Fibroblast of lung (primary cell): ENCODE measurements at regions not wholly inside any gene's neighbourhood (a gene's known extent, or its start where the extent isn't known, plus 50 kb on each side); places are given as distances from the start of the nearest gene placed in this dataset.
A peak's percentile ranks its signal among the peaks of the same experiment; 100 is the strongest.

Source experiments
- DNase-seq, 2 donors: peaks; one replicate each; pipeline versions ENCODE4 v3.0.0 to v3.0.0-alpha.2; 2010; ENCODE audit warnings: low read depth in 2 of 2
- H2AFZ ChIP-seq: 2 replicates; pipeline ENCODE4 v1.5.1; 2012; ENCODE audit warnings: low read length, control low read depth, inconsistent platforms
- H3K27ac ChIP-seq: 2 replicates; pipeline ENCODE4 v1.5.1; 2011; ENCODE audit warnings: low read length, control low read depth; ENCODE audit not compliant: insufficient read depth
- H3K27me3 ChIP-seq: 2 replicates; pipeline ENCODE4 v1.5.1; 2011; ENCODE audit warnings: mild to moderate bottlenecking, low read length; ENCODE audit not compliant: control insufficient read depth, insufficient read depth
- H3K36me3 ChIP-seq: 2 replicates; pipeline ENCODE4 v1.5.1; 2011; ENCODE audit warnings: low read length; ENCODE audit not compliant: control insufficient read depth, insufficient read depth
- H3K4me1 ChIP-seq: 2 replicates; pipeline ENCODE4 v1.5.1; 2011; ENCODE audit warnings: low read length; ENCODE audit not compliant: control insufficient read depth, insufficient read depth; ENCODE audit errors: extremely low read depth
- H3K4me2 ChIP-seq: 2 replicates; pipeline ENCODE4 v1.5.1; 2011; ENCODE audit warnings: low read length, control low read depth; ENCODE audit not compliant: insufficient read depth; ENCODE audit errors: extremely low read depth
- H3K4me3 ChIP-seq, 4 experiments: fragments of 200-600 bp in 1 of 4; sonication (generic) in 1 of 4; replicated peaks in 1 of 4; 2 replicates each; pipeline ENCODE4 v1.5.1; 2011 to 2016; ENCODE audit warnings: low read length in 4 of 4, low read depth in 3 of 4, mild to moderate bottlenecking in 3 of 4, control low read depth in 2 of 4, inconsistent platforms in 1 of 4, mixed read lengths in 1 of 4; ENCODE audit not compliant: insufficient read depth in 1 of 4; ENCODE audit errors: control extremely low read depth in 1 of 4
- H3K79me2 ChIP-seq: 2 replicates; pipeline ENCODE4 v1.5.1; 2012; ENCODE audit warnings: mild to moderate bottlenecking, low read length, inconsistent platforms; ENCODE audit not compliant: control insufficient read depth, insufficient read depth
- H3K9ac ChIP-seq: 2 replicates; pipeline ENCODE4 v1.5.1; 2011; ENCODE audit warnings: mild to moderate bottlenecking, low read length, control low read depth; ENCODE audit not compliant: insufficient read depth
- H3K9me3 ChIP-seq: 2 replicates; pipeline ENCODE4 v1.5.1; 2012; ENCODE audit warnings: low read depth, low read length; ENCODE audit not compliant: control insufficient read depth, insufficient read depth
- H4K20me1 ChIP-seq: 2 replicates; pipeline ENCODE4 v1.5.1; 2011; ENCODE audit warnings: low read length; ENCODE audit not compliant: control insufficient read depth, insufficient read depth; ENCODE audit errors: extremely low read depth
- EZH2 ChIP-seq: IDR thresholded peaks from 2 replicates; pipeline ENCODE4 v1.5.1; 2012; ENCODE audit warnings: low read length, control low read depth, mild to moderate bottlenecking; ENCODE audit errors: missing control alignments
- TF ChIP-seq, protein P1 (sequence below), 2 donors: IDR thresholded peaks in 1 of 2; conservative IDR thresholded peaks in 1 of 2; 1 replicate in 1 of 2; 2 replicates in 1 of 2; pipeline ENCODE4 v1.5.1; 2011 to 2012; ENCODE audit warnings: low read length in 2 of 2, control low read depth in 1 of 2, inconsistent platforms in 1 of 2, low read depth in 1 of 2, mild to moderate bottlenecking in 1 of 2

DNA sequence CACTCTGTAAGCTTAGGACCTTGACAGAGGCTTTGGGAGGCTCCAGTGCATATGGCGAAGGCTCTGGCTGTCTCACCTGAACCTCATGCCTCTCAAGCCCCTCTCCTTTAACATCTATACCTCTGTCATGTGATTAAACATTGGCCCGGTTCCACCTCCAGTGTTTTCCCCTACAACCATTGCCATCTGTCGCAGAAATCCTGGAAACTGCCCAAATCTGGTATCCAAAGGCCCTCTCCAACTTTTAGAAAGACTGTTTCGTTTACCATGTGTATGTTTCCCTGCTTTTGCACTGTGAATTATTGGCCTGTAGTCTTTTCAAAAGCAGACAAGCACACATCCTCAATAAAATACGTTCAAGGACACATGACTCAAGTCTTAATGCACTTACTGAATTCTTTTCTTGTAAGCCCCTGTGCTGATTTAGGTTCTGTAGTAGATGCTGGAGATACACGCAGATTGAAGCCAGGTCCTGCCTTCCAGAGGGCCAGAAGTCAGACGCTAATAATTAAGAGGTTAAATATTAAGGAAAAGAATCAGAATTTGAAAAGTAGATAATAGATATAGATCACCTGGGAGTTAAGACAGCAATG lies 386.4 kb upstream of the SLC14A2 start:
- Histone ChIP-seq H3K36me3 (no peaks in the 10 kb centered on the region), H3K4me2 (no peak overlapping the region), H2AFZ (no peak overlapping the region), H3K27ac (no peak overlapping the region), H3K4me1 (peaks cover 6% of the 10 kb centered on the region), H3K4me3 (no peak overlapping the region), H3K9ac (no peak overlapping the region), H3K9me3 (no peaks in the 10 kb centered on the region), H3K27me3 (no peaks in the 10 kb centered on the region), H4K20me1 (no peaks in the 10 kb centered on the region), H3K79me2 (no peaks in the 10 kb centered on the region)
- TF ChIP-seq, protein P1, sequence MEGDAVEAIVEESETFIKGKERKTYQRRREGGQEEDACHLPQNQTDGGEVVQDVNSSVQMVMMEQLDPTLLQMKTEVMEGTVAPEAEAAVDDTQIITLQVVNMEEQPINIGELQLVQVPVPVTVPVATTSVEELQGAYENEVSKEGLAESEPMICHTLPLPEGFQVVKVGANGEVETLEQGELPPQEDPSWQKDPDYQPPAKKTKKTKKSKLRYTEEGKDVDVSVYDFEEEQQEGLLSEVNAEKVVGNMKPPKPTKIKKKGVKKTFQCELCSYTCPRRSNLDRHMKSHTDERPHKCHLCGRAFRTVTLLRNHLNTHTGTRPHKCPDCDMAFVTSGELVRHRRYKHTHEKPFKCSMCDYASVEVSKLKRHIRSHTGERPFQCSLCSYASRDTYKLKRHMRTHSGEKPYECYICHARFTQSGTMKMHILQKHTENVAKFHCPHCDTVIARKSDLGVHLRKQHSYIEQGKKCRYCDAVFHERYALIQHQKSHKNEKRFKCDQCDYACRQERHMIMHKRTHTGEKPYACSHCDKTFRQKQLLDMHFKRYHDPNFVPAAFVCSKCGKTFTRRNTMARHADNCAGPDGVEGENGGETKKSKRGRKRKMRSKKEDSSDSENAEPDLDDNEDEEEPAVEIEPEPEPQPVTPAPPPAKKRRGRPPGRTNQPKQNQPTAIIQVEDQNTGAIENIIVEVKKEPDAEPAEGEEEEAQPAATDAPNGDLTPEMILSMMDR (conservative IDR thresholded peaks at IDR 0.05 in 1 of 2, IDR thresholded peaks at IDR 0.05 in 1 of 2; ENCODE audit: low read depth in 1 of 2, low read length in 2 of 2) = no peak
- no peak for TF ChIP-seq EZH2
- no peak for DNase-seq

DNA sequence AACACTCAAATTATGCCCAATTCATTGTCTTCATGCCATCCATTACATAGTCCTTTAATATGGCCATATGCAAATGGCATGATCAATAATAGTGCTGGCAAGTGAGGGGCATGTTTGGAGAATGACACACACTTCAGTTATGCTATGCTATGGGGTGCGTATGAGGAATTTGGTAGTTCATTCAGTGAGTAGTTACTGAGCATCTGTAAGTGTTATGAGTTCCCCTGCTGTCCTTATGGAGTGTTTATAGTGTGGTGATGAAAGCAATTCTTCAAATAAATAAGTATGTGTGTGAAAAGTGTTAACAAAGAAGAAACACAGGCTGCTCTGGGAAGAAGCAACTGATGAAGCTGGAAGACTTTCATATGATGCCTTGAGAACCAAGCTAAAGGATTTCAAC lies 383.7 kb upstream of the SLC14A2 start:
- Histone ChIP-seq H3K4me3 (no peak overlapping the region), H3K4me2 (no peak overlapping the region), H4K20me1 (no peaks in the 10 kb centered on the region), H3K9me3 (no peaks in the 10 kb centered on the region), H3K4me1 (peaks cover 6% of the 10 kb centered on the region), H3K36me3 (no peaks in the 10 kb centered on the region), H3K27me3 (no peaks in the 10 kb centered on the region), H3K79me2 (no peaks in the 10 kb centered on the region), H3K9ac (no peak overlapping the region), H2AFZ (no peak overlapping the region), H3K27ac (no peak overlapping the region)
- no peak for TF ChIP-seq EZH2
- TF ChIP-seq, protein P1 (conservative IDR thresholded peaks at IDR 0.05 in 1 of 2, IDR thresholded peaks at IDR 0.05 in 1 of 2; ENCODE audit: low read depth in 1 of 2, low read length in 2 of 2) = no peak
- peak; percentile 36 to 56 for DNase-seq

DNA sequence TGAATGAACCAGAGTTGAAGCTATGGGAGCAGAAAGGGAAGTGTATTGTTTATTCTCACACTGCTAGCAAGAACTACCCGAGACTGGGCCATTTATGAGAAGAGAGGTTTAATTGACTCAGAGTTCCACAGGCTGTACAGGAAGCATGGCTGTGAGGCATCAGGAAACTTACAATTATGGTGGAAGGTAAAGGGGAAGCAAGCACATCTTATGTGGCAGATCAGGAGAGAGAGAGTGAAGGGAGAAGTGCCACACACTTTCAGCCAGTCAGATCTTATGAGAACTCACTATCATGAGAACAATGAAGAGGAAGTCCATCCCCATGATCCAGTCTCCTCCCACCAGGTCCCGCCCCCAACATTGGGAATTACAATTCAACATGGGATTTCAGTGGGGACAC lies 383.2 kb upstream of the SLC14A2 start:
- Histone ChIP-seq H3K36me3 (no peaks in the 10 kb centered on the region), H3K9ac (no peak overlapping the region), H3K4me3 (no peak overlapping the region), H3K27ac (no peak overlapping the region), H3K9me3 (no peaks in the 10 kb centered on the region), H2AFZ (peak overlapping the region; percentile 17), H3K4me2 (no peak overlapping the region), H3K4me1 (peaks cover 6% of the 10 kb centered on the region), H4K20me1 (no peaks in the 10 kb centered on the region), H3K27me3 (no peaks in the 10 kb centered on the region), H3K79me2 (no peaks in the 10 kb centered on the region)
- no peak for DNase-seq
- TF ChIP-seq, protein P1 (conservative IDR thresholded peaks at IDR 0.05 in 1 of 2, IDR thresholded peaks at IDR 0.05 in 1 of 2; ENCODE audit: low read depth in 1 of 2, low read length in 2 of 2) = no peak
- TF ChIP-seq EZH2 = no peak
